H1 (cell line): ENCODE measurements at regions not wholly inside any gene's neighbourhood (a gene's known extent, or its start where the extent isn't known, plus 50 kb on each side); places are given as distances from the start of the nearest gene placed in this dataset.
A peak's percentile ranks its signal among the peaks of the same experiment; 100 is the strongest.

ENCODE experiments used
- CTCF ChIA-PET: fragments of 300-600 bp; sonication (Branson Sonifier 250); formaldehyde crosslinking; loops from one replicate; lab custom pipeline; 2021; ENCODE audit not compliant: partially characterized antibody; lab: Charles Lee
- POLR2A ChIA-PET: fragments of 300-600 bp; sonication (Branson Sonifier 250); formaldehyde crosslinking; loops from one replicate; lab custom pipeline; 2021; ENCODE audit warnings: inconsistent platforms; ENCODE audit not compliant: partially characterized antibody; lab: Charles Lee
- DNase-seq, 2 experiments: peaks; one replicate each; pipeline versions ENCODE4 v3.0.0 to v3.0.0-alpha.2; 2010 to 2022; ENCODE audit warnings: low spot score in 2 of 2, low read depth in 1 of 2, mixed read lengths in 1 of 2
- FAIRE-seq: peaks from 2 replicates; lab custom pipeline; 2011; peaks lifted over from hg19 to GRCh38; lab: Jason Lieb, UNC
- H2AFZ ChIP-seq: 2 replicates; pipeline ENCODE4 v1.8.1; 2012; ENCODE audit warnings: low read length, inconsistent platforms
- H2AK5ac ChIP-seq: 2 replicates; pipeline ENCODE4 v1.6.1; 2013; ENCODE audit warnings: low read depth, low read length
- H2BK120ac ChIP-seq: replicated peaks from 2 replicates; pipeline ENCODE3; 2013; ENCODE audit warnings: low read depth, low read length, inconsistent platforms
- H2BK12ac ChIP-seq: 2 replicates; pipeline ENCODE4 v1.6.1; 2013; ENCODE audit warnings: low read depth, low read length
- H2BK15ac ChIP-seq: 2 replicates; pipeline ENCODE4 v1.6.1; 2013; ENCODE audit warnings: low read length
- H2BK20ac ChIP-seq: 2 replicates; pipeline ENCODE4 v1.6.1; 2013; ENCODE audit warnings: low read length
- H2BK5ac ChIP-seq: 2 replicates; pipeline ENCODE4 v1.6.1; 2013; ENCODE audit warnings: low read depth, low read length
- H3K14ac ChIP-seq: 2 replicates; pipeline ENCODE4 v1.6.1; 2013; ENCODE audit warnings: inconsistent platforms; ENCODE audit not compliant: insufficient read length
- H3K18ac ChIP-seq: 2 replicates; pipeline ENCODE4 v1.6.1; 2013; ENCODE audit warnings: low read length; ENCODE audit errors: extremely low read depth
- H3K23ac ChIP-seq: 2 replicates; pipeline ENCODE4 v1.6.1; 2013; ENCODE audit warnings: inconsistent platforms; ENCODE audit not compliant: insufficient read length
- H3K23me2 ChIP-seq: 2 replicates; pipeline ENCODE4 v1.6.1; 2013; ENCODE audit warnings: low read depth, low read length
- H3K27ac ChIP-seq: 2 replicates; pipeline ENCODE4 v1.6.1; 2011; ENCODE audit warnings: low read depth, low read length, inconsistent platforms
- H3K27me3 ChIP-seq, 4 experiments: replicated peaks in 1 of 4; 1 replicate in 1 of 4; 2 replicates in 3 of 4; pipeline versions ENCODE4 v1.6.1 to v1.8.1; 2011 to 2013; ENCODE audit warnings: low read length in 3 of 4, mild to moderate bottlenecking in 3 of 4, inconsistent platforms in 2 of 4, mixed read lengths in 2 of 4, moderate library complexity in 1 of 4; ENCODE audit not compliant: control insufficient read depth in 3 of 4, insufficient read depth in 3 of 4; ENCODE audit errors: extremely low read depth in 1 of 4
- H3K36me3 ChIP-seq, 4 experiments: 2 replicates each; pipeline versions ENCODE4 v1.6.1 to v1.8.1; 2011 to 2013; ENCODE audit warnings: mild to moderate bottlenecking in 4 of 4, low read length in 3 of 4, moderate library complexity in 2 of 4, control low read depth in 1 of 4, inconsistent platforms in 1 of 4; ENCODE audit not compliant: insufficient read depth in 4 of 4, control insufficient read depth in 2 of 4
- H3K4ac ChIP-seq: replicated peaks from 2 replicates; pipeline ENCODE3; 2013; ENCODE audit warnings: low read length, low read depth, mixed read lengths, inconsistent platforms; ENCODE audit not compliant: insufficient read length
- H3K4me1 ChIP-seq, 4 experiments: replicated peaks in 1 of 4; 1 replicate in 1 of 4; 2 replicates in 3 of 4; pipeline versions ENCODE4 v1.6.1 to v1.8.1; 2011 to 2013; ENCODE audit warnings: low read length in 3 of 4, inconsistent platforms in 2 of 4, mixed read lengths in 1 of 4; ENCODE audit not compliant: insufficient read depth in 4 of 4, control insufficient read depth in 3 of 4
- H3K4me2 ChIP-seq, 2 experiments: 2 replicates each; pipeline versions ENCODE4 v1.6.1 to v1.8.1; 2011 to 2013; ENCODE audit warnings: low read depth in 2 of 2, low read length in 2 of 2, control low read depth in 1 of 2, inconsistent platforms in 1 of 2, mild to moderate bottlenecking in 1 of 2; ENCODE audit not compliant: insufficient read depth in 1 of 2
- H3K4me3 ChIP-seq, 4 experiments: fragments of 200-600, 300-600 bp in 1 of 4; sonication (generic), shearing (Covaris generic), sonication (Bioruptor Twin) in 1 of 4; 2 replicates each; pipeline versions ENCODE4 v1.5.1 to v1.8.1; 2011 to 2016; ENCODE audit warnings: low read length in 4 of 4, low read depth in 3 of 4, control low read depth in 2 of 4, inconsistent platforms in 2 of 4, mild to moderate bottlenecking in 2 of 4, mixed read lengths in 1 of 4, moderate library complexity in 1 of 4; ENCODE audit not compliant: insufficient read depth in 2 of 4; ENCODE audit errors: extremely low read depth in 1 of 4
- H3K56ac ChIP-seq: replicated peaks from 2 replicates; pipeline ENCODE3; 2013; ENCODE audit warnings: low read depth, mild to moderate bottlenecking, mixed read lengths, low read length, inconsistent platforms; ENCODE audit not compliant: insufficient read length
- H3K79me1 ChIP-seq: 2 replicates; pipeline ENCODE4 v1.6.1; 2013; ENCODE audit warnings: low read depth, low read length, control low read depth
- H3K79me2 ChIP-seq, 2 experiments: 2 replicates each; pipeline versions ENCODE4 v1.6.1 to v1.8.1; 2012 to 2013; ENCODE audit warnings: low read length in 2 of 2, mild to moderate bottlenecking in 2 of 2, inconsistent platforms in 1 of 2; ENCODE audit not compliant: insufficient read depth in 2 of 2, control insufficient read depth in 1 of 2
- H3K9ac ChIP-seq, 4 experiments: replicated peaks in 1 of 4; 1 replicate in 1 of 4; 2 replicates in 3 of 4; pipeline versions ENCODE4 v1.6.1 to v1.8.1; 2011 to 2013; ENCODE audit warnings: low read depth in 3 of 4, low read length in 3 of 4, control low read depth in 2 of 4, mild to moderate bottlenecking in 2 of 4, moderate library complexity in 2 of 4, inconsistent platforms in 1 of 4; ENCODE audit errors: extremely low read depth in 1 of 4
- H3K9me3 ChIP-seq, 2 experiments: 2 replicates each; pipeline versions ENCODE4 v1.6.1 to v1.8.1; 2012 to 2013; ENCODE audit warnings: mild to moderate bottlenecking in 2 of 2, moderate library complexity in 2 of 2, control low read depth in 1 of 2, inconsistent platforms in 1 of 2, low read depth in 1 of 2, low read length in 1 of 2, mixed read lengths in 1 of 2; ENCODE audit not compliant: insufficient read depth in 2 of 2
- H4K20me1 ChIP-seq, 2 experiments: replicated peaks in 1 of 2; 2 replicates each; pipeline versions ENCODE3 to v1.8.1; 2011 to 2013; ENCODE audit warnings: inconsistent platforms in 2 of 2, low read length in 2 of 2, mild to moderate bottlenecking in 1 of 2; ENCODE audit not compliant: insufficient read depth in 2 of 2, control insufficient read depth in 1 of 2
- H4K5ac ChIP-seq: 2 replicates; pipeline ENCODE4 v1.6.1; 2013; ENCODE audit warnings: low read length, low read depth, mixed read lengths, inconsistent platforms; ENCODE audit not compliant: insufficient read length
- H4K8ac ChIP-seq: 2 replicates; pipeline ENCODE4 v1.8.0; 2013; ENCODE audit warnings: mild to moderate bottlenecking, moderate library complexity, low read length, inconsistent platforms; ENCODE audit not compliant: insufficient read depth; ENCODE audit errors: extremely low read depth
- H4K91ac ChIP-seq: replicated peaks from 2 replicates; pipeline ENCODE3; 2013; ENCODE audit warnings: low read length, mixed read lengths, inconsistent platforms; ENCODE audit not compliant: insufficient read length
- CTBP2 ChIP-seq: IDR thresholded peaks from 2 replicates; pipeline ENCODE4 v1.7.0; 2011; ENCODE audit warnings: borderline replicate concordance, mild to moderate bottlenecking, moderate library complexity, mixed read lengths, low read length; ENCODE audit not compliant: insufficient read depth, insufficient read length
- HDAC2 ChIP-seq, 2 experiments: fragments of 300-600 bp in 1 of 2; sonication (generic) in 1 of 2; IDR thresholded peaks; 2 replicates each; pipeline ENCODE4 v1.6.1; 2011 to 2012; ENCODE audit warnings: low read depth in 2 of 2, low read length in 2 of 2, mild to moderate bottlenecking in 2 of 2, moderate library complexity in 2 of 2, borderline replicate concordance in 1 of 2, inconsistent platforms in 1 of 2
- KDM1A ChIP-seq: fragments of 200-600, 300-600 bp; sonication (generic); IDR thresholded peaks from 2 replicates; pipeline ENCODE4 v1.7.1; 2016; ENCODE audit warnings: mild to moderate bottlenecking, low read length, borderline replicate concordance
- MAFK ChIP-seq: IDR thresholded peaks from 2 replicates; pipeline ENCODE4 v1.6.1; 2012; ENCODE audit warnings: low read depth, mild to moderate bottlenecking, improper control_type of control experiment, low read length
- NANOG ChIP-seq: IDR thresholded peaks from 2 replicates; pipeline ENCODE4 v1.6.1; 2011; ENCODE audit warnings: low read length, low read depth, mild to moderate bottlenecking, inconsistent platforms; ENCODE audit not compliant: insufficient read depth, poor library complexity, severe bottlenecking
- NRF1 ChIP-seq: IDR thresholded peaks from 2 replicates; pipeline ENCODE4 v1.6.1; 2011; ENCODE audit warnings: mild to moderate bottlenecking, low read depth, low read length, improper control_type of control experiment
- POU5F1 ChIP-seq: IDR thresholded peaks from 2 replicates; pipeline ENCODE4 v1.6.1; 2011; ENCODE audit warnings: low read depth, mild to moderate bottlenecking, low read length, moderate library complexity
- RAD21 ChIP-seq, 2 experiments: IDR thresholded peaks in 1 of 2; conservative IDR thresholded peaks in 1 of 2; 2 replicates each; pipeline ENCODE4 v1.6.1; 2011; ENCODE audit warnings: low read depth in 2 of 2, low read length in 2 of 2, improper control_type of control experiment in 1 of 2, inconsistent platforms in 1 of 2, mild to moderate bottlenecking in 1 of 2, moderate library complexity in 1 of 2
- SIN3A ChIP-seq, 2 experiments: IDR thresholded peaks in 1 of 2; conservative IDR thresholded peaks in 1 of 2; 2 replicates each; pipeline ENCODE4 v1.6.1; 2011 to 2012; ENCODE audit warnings: low read length in 2 of 2, improper control_type of control experiment in 1 of 2, low read depth in 1 of 2, mild to moderate bottlenecking in 1 of 2
- SP1 ChIP-seq: IDR thresholded peaks from 2 replicates; pipeline ENCODE4 v1.6.1; 2011; ENCODE audit warnings: low read depth, low read length
- TAF1 ChIP-seq: IDR thresholded peaks from 2 replicates; pipeline ENCODE4 v1.6.1; 2011; ENCODE audit warnings: mild to moderate bottlenecking, low read depth, low read length
- TBP ChIP-seq: IDR thresholded peaks from 2 replicates; pipeline ENCODE4 v1.6.1; 2011; ENCODE audit warnings: low read depth, low read length, improper control_type of control experiment
- TCF12 ChIP-seq: IDR thresholded peaks from 2 replicates; pipeline ENCODE4 v1.6.1; 2011; ENCODE audit warnings: low read depth, mild to moderate bottlenecking, low read length
- WGBS, 2 experiments: shearing (Covaris generic) in 1 of 2; methylation state at CpG; one replicate each; pipeline versions ENCODE4 v1.1.6 to v1.1.7; 2013 to 2015; ENCODE audit warnings: low lambda C conversion rate in 2 of 2, mixed read lengths in 2 of 2, inconsistent platforms in 1 of 2, low coverage in 1 of 2, missing lambda C conversion rate in 1 of 2; ENCODE audit not compliant: insufficient replicate concordance in 2 of 2, insufficient coverage in 1 of 2, insufficient read length in 1 of 2; ENCODE audit errors: extremely low coverage in 1 of 2, missing lambda C conversion rate in 1 of 2; 5-methylcytosine and 5-hydroxymethylcytosine counted together

GRCh38 chr12:19620222-19620621 lies 180.9 kb downstream of the AEBP2 start:
- Histone ChIP-seq H3K27ac (no peak overlapping the region), H2BK12ac (peak overlapping the region; percentile 93; the same call in 1 of the 2 replicates), H3K4me2 (no peak overlapping the region), H4K8ac (no peak overlapping the region), H2BK120ac (no peak overlapping the region), H4K5ac (no peak overlapping the region), H3K79me1 (no peaks in the 10 kb centered on the region), H3K9me3 (no peaks in the 10 kb centered on the region), H3K14ac (no peak overlapping the region), H3K23ac (no peak overlapping the region), H2BK5ac (no peak overlapping the region; the same call in 1 of the 2 replicates), H2AK5ac (no peak overlapping the region), H3K79me2 (no peaks in the 10 kb centered on the region), H3K9ac (no peak overlapping the region), H3K4ac (no peak overlapping the region), H2BK20ac (no peak overlapping the region), H3K27me3 (no peaks in the 10 kb centered on the region), H3K36me3 (no peaks in the 10 kb centered on the region), H2BK15ac (no peak overlapping the region), H3K23me2 (no peaks in the 10 kb centered on the region), H3K4me3 (no peak overlapping the region), H3K4me1 (peaks cover 0 to 3% (median 0%) of the 10 kb centered on the region in 4 experiments; a peak in 2 of 7 replicates), H4K91ac (no peak overlapping the region), H4K20me1 (no peaks in the 10 kb centered on the region), H2AFZ (peak overlapping the region; percentile 78), H3K18ac (no peak overlapping the region), H3K56ac (no peak overlapping the region)
- ChIA-PET POLR2A (no interaction called here), CTCF (no interaction called here)
- DNase-seq (no peak), FAIRE-seq (no peak)
- 92% methylated on average over 7 of the region's 7 CpGs; no CpG with 5 or more reads in 1 of the 2 experiments for WGBS, 2 experiments
- TF ChIP-seq NANOG (no peak), NRF1 (no peak), SP1 (no peak), TBP (no peak), KDM1A (no peak), POU5F1 (no peak), MAFK (no peak), HDAC2 (IDR thresholded peaks at IDR 0.05; ENCODE audit: borderline replicate concordance in 1 of 2, low read depth in 2 of 2, low read length in 2 of 2) (no peak), CTBP2 (no peak), TCF12 (no peak), TAF1 (no peak), SIN3A (conservative IDR thresholded peaks at IDR 0.05 in 1 of 2, IDR thresholded peaks at IDR 0.05 in 1 of 2; ENCODE audit: low read depth in 1 of 2, low read length in 2 of 2) (no peak), RAD21 (IDR thresholded peaks at IDR 0.05 in 1 of 2, conservative IDR thresholded peaks at IDR 0.05 in 1 of 2; ENCODE audit: low read depth in 2 of 2, low read length in 2 of 2) (no peak)
